ENCODE measurements at regions not wholly inside any gene's neighbourhood (a gene's known extent, or its start where the extent isn't known, plus 50 kb on each side); places are given as distances from the start of the nearest gene placed in this dataset.

DNA sequence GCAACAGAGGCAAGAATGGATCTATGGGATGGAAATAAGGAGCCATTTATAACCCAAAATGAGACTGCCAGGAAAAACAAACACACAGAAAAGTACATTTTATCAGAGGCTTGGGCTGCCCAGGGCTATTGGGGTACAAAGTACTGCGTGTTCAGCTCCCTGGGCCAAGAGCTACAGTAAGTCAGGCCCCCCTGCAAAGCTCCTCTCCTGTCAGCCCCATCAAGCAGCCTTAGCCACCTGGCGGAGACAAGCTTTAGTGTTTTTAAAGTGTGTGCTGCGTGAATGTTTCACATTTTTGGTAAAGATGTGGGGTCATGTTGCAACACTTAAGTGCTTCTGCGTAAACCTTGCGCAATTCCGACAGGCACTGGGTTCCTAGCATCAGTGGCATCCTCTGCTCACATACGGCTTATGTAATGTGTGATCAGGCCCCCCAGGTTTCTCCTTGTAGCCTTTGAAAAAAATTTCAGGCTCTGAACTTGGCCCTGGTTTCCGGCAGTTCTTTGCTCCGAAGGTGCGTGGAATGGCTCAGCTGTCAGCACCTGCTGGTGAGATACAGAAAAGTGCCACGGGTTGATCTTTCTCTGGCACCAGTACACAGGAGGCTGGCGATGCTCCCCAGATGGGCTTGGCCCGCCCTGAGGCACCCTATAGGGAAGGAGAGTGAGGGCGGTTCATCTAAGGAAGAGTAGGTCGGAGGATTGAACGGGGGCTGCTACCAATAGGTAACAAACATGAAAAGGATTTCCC is 198.7 kb upstream of the EEA1 start:
- no peak for DNase-seq (ENCODE audit: extremely low read depth, low read depth, low spot score)

DNA sequence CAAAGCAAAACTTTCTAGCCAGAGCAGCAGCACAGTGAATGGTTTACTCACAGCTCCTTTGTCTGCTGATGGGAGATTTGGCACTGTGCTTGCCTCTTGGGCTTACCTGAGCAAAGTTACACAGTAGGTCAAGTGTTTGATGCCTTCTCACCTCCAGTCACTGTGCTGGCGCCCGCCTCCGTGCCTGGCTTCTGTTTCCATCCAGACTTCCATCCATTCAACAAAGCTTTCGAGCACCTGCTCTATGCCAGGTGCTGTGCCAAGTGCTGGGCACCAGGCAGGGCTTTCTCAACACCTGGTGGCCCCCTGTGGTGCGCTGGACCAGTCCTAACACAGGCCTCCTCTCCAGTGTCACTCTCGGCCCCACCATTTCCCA is 199.2 kb upstream of the EEA1 start:
- no peak for DNase-seq (ENCODE audit: extremely low read depth, low read depth, low spot score)

DNA sequence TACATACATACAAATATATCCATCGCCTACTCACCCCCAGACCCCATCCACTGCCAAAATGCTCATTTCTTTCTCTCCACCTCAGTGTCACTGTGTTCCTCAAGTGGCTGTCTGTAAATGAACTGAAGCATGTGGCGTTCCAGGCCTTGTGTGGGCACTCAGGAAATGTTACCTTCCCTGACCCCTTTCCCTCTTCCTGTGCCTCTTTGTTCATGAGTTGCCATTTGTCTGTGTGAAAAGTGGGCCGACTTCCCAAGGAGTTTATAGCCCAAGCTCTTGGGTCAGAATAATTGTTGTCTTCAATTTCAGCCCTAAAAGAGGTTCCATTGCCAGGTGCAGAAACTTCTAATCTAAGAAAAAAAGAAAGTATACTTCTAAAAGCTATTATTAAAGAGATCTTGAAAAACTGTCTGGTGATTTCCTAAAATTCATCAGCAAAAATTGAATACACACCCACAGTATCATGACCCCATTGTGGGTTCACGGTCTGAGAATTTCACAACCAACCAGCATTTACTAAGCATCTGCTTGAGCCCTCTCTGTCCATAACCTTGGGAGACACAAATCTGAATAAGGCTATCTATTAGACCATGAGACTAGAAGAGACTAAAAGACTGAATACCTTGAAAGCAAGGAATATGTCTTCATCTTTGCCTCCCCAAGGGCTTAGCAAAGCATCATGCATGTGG is 201.4 kb upstream of the EEA1 start:
- DNase-seq (ENCODE audit: extremely low read depth, low read depth, low spot score): peak; percentile 52

DNA sequence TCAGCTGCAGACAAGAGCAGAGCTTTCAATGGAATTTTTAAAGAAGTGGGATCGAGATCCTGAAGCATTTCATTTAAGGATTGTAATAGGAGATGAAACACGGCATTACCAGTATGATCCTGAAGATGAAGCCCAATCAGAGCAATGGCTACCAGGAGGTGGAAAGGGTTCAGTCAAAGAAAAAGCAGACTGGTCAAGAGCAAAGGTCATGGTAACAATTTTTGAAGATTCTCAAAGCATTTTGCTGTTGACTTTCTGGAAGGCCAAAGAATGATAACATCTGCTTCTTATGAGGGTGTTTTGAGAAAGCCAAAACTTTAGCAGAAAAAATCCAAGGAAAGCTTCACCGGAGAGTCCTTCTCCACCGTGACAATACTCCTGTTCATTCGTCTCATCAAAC is 204.3 kb upstream of the EEA1 start:
- DNase-seq (ENCODE audit: extremely low read depth, low read depth, low spot score): no peak

DNA sequence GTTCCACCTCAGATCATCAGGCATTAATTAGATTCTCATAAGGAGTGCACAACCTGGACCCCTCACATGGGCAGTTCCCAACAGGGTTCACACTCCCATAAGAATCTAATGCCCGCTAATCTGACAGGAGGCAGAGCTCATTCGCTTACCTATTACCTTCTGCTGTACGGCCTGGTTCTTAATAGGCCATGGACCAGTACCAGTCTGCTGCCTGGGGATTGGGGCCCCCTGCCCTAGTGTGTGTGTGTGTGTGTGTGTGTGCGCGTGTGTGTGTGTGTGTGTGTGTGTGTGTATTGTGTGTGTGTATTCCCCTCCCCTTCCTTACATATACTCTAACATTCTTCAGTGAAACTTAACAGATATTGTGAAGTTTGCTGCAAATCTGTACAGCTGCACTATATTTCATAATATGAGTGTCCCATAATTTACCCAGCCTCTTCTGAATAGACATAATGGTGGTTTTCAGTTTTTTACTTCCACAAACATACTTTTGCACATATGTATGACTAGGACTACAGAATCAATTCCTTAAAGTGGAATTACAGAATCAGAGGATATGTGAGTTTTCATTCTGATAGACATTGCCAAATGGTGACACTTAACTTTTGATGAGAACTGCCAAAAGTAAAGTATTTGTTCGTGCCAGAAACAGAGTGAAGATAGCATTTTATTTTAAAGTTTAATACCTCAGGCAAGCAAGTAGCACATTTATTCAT is 205.2 kb upstream of the EEA1 start:
- no peak for DNase-seq (ENCODE audit: extremely low read depth, low read depth, low spot score)

DNA sequence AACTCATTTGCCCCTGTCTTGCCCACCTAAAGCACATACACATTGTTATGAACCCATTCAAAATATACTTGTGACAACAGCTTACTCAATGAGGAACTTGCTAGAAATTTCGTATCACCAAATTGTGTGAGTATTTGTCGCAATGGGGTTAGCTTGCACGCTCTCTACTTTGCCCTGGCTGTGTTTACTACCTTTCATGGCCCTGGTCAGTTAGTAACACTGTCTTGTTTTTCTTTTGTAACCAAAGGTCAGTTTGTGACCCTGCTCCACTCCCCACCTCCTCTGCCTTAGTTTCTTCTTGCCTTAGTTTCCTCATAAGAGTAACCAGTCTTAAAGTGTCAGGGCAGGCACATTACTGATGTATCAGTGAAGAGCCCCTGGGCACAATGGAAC is 205.8 kb upstream of the EEA1 start:
- no peak for DNase-seq (ENCODE audit: extremely low read depth, low read depth, low spot score)

DNA sequence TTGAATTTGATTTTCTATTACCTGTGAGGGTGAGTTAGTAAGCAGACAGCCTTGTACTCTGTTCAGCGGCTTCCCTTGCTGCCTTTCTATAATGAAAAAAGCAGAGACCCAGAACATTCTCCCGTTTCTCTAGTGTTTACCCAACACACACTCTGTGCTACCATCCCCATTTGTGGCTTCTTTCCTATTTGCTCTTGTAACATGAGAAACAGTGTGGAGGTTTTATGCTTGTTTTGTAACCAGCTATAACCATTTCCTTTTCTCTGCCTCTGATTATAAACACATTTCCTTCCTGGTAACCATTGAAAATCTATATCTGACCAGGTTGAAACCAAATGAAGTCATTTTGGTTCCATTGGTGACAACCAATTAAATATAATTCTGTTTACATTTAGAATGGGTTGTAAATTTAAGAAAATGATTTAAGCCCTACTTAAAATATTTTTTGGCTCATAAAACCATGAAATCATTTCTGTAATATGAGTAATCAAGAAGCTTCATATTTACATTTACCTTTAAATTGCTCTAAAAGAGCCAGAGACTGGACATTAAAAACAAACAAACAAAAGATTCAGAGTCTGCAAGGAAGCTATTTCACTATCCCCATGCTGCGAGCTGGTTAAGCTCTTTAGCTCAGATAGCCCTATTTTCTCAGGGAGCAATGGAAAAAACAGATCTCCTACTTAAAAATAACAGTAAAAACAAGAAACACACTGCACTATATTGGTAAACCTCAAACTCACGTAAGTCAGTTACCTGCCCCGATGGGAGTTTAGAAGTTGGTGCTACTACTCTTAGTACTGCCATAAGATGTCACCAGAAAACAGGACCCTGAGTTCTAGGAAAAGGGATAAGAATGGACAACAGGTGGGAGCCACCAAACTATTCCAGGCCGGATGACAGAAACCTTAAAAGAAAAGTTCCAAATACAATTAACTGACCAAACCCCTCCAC is 206.5 kb upstream of the EEA1 start:
- DNase-seq (ENCODE audit: extremely low read depth, low read depth, low spot score): peak; percentile 57

DNA sequence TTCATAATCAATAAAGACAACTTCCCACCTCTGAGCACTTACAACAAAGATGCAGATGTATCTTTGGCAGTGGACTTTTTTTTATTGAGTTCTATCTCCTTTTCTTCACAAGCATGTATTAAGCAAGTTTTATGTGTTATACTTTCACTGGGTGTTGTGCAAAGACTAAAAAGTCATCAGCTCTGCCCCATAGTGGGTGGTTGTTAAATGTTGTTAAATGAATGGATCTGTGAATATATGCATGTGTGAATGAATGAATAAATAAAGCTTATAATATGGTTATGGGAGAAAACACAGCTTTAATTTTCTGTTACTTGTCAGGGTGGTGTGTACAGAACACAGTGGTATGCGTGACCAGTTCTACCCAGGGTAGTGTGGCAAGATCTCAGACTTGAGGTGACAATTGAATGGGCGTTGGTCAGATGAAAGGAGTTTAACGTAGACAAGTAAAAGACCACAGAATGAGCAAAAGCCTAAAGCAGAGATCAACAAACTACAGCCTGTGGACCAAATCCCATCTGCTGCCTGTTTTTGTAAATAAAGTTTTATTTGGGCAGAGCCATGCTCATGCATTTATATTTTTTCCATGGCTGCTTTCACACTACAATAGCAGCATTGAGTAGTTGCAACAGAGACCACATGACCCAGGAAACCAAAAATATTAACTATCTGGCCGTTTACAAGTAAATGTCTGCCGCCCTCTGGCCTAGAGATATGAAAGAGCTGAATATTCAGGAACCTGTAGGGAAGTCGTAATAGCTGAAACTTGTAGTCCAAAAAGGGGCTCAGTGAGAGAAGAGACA is 207.4 kb upstream of the EEA1 start:
- no peak for DNase-seq (ENCODE audit: extremely low read depth, low read depth, low spot score)

DNA sequence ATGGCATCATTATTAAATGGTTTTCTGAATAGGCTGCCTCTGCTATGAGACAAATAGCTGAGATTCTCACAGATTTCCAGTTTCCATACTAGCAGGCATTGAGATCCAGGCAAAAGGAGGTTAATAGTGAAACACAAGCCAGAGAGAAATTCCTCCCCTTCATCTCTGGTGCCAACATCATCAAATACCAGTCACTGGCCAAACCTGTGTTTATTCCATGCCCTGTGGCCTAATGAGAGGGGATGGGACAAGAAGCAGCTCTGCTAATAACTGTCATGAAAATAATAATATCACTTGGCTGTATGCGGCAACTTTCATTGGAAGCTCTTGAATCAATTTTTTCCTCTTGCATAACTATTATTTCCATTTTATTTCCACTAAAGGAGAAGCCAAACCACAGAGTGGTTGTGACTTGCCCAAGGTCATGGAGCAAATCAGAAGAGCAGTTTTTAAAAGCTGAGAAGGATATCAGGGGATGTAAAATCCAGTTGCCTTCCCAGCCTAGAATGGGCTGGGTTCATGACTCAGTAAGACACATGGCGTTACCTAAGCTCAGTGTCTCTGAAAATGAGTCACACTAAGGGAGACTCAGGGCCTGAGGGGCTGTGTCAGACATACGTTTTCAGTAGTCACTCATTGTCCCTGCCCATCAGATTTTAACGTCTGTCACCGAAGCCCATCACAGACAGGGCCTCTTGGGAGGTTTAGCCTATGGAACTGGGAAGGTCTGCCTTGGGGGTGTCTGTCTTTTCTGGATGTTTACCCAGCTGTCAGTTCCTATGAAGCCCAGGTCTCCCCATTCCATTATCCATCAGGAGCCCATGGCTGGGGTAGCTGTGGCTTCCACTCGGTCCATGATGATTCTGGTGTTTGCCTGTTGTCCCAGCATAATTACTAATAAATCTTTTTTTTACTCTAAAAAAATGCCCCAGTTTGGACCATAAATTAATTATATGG is 208.8 kb upstream of the EEA1 start:
- DNase-seq (ENCODE audit: extremely low read depth, low read depth, low spot score): no peak

DNA sequence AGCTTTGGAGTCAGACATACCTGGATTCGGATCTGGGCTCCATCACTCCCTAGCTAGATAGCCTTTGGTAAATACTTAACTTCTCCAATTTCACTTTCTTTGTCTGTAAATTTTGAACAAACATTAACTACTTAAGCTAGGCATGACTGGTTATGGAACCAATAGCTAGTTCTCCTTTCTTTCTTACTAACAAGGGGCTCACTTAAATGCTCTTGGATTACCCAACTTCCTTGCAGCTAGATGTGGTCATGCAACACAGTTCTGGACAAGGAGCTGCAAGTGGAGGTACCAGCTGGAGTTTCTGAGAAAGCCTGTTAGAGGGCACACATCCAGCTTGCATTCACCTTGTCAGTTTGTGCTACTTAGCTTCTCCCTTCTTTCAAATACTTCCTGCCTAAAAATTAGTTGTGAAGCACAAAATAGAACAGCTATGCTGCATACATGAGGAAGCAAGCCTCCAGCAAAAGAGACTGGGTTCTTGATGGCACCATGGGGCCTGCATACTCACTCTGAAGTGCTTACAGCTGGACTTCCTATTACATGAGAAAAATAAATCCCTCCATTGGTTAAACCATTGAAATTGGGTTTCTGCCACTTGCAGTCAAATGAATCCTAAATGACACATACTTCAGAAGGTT is 210.1 kb upstream of the EEA1 start:
- no peak for DNase-seq (ENCODE audit: extremely low read depth, low read depth, low spot score)

DNA sequence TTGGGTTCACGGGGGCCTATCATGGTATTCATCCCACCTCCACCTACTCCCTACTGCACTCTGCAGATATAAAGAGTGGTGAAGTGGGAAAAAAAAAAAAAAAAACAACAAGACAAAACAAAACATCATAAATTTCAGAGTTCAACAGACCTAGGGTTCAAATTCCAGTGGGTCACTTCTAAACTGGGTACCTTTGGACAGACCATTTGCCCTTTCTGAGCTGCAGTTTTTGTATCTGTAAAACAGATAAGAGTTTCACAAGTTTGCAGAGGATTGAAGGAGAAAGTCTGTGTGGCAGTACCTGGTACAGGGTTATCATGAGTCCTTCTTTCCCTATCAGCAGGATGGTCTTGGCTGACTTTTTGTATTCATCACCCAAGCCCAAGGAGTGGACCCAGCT is 211.2 kb upstream of the EEA1 start:
- no peak for DNase-seq (ENCODE audit: extremely low read depth, low read depth, low spot score)

DNA sequence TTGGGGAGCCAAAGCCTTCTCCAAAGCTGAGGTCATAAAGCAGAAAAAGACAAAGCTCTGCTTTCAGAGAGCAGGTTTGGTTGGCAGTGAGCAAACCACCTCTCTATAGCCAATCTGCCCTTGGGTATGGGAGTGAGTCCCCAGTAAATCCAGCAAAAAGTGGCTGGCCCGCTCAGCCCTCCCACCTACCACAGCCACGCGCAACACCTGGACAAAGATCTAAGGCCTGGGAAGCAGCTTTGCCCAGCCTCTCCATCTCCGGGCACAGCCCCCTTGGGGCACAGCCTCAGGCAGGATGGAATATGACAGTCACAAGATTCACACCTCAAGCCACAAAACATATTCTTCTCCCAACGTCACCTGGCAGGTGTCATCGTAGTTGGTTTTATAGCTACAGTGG is 211.7 kb upstream of the EEA1 start:
- no peak for DNase-seq (ENCODE audit: extremely low read depth, low read depth, low spot score)

DNA sequence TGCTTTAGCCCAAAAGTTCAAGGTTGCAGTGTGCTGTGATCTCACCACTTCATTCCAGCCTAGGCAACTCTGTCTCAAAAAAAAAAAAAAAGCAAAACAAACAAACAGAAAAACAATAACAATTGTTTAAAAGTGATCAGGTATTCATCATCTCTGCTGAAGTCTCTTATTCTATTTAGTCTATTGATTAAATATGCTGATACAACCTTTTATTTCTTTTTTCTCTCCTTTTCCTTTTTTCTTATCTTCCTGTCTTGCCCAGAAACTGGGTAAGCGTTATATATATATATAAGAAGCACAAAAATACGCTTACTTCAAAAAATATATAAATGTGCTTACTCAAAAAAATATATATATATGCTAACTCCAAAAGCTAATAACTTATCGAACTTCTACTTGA is 213.8 kb upstream of the EEA1 start:
- no peak for DNase-seq (ENCODE audit: extremely low read depth, low read depth, low spot score)

DNA sequence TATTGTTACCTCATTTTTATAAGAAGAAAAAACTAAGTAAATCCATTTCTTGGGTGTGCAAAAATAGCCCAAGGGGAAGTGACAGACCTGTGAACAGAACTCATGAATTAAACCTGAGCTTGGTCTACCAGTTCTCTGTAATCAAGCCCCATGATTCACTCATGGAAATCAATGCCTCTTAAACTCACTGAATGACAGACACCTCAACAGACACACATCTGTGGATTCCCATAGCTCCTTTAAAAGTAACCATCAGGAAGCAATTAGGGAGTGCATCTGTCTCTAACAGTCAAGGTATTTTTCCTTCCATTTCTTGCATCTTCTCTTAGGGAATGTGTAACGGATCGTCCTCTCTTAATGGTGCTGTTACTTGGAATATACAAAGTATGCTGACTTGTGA is 215.0 kb upstream of the EEA1 start:
- no peak for DNase-seq (ENCODE audit: extremely low read depth, low read depth, low spot score)

DNA sequence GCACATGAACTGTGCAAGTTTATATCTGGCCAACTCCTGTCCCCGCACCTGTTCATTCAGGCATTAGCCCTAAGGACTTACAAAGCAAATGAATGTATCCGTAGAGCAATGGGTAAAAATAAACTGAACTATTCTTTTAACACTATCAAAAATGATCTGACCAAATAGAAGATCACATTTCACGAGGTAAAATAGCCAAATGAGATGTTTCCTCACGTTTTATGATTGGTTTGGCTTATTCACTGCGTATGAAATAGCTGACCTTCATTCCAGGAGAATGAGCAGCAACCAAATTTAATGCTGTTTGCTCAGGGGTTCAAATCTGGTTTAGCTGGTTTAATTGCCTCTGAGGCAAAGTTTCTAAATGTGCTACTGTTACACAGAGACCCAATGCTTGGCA is 216.0 kb upstream of the EEA1 start:
- DNase-seq (ENCODE audit: extremely low read depth, low read depth, low spot score): no peak

DNA sequence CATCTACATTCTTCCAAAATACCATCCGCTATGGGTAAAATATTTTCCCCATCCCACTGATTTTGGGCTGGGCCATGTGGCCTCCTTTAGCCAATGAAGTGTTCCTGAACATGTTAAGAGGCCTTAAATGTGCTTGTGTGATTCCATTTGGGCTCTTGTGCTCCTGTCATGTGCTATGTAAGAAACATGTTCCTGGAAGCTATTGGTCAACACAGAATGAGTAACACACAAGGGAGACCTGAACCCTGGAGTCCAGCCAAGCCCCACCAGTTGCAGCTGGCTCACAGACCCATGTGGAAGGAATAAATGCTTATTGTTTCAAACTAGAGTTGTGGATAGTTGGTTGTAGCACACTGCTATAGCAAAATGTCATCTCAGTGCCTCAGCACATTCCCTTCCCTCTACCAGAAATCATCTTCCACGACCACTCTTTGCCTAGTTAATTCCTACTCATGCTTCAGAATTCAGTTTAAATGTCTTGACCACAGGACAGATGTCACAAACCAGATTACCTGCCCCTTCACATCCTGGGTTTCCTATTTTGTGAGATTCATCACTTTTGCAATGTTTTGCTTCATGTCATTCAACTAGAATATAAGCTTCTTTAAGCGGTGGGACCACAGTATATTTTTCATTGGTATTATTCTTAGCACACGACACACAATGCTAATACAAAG is 217.3 kb upstream of the EEA1 start:
- no peak for DNase-seq (ENCODE audit: extremely low read depth, low read depth, low spot score)

DNA sequence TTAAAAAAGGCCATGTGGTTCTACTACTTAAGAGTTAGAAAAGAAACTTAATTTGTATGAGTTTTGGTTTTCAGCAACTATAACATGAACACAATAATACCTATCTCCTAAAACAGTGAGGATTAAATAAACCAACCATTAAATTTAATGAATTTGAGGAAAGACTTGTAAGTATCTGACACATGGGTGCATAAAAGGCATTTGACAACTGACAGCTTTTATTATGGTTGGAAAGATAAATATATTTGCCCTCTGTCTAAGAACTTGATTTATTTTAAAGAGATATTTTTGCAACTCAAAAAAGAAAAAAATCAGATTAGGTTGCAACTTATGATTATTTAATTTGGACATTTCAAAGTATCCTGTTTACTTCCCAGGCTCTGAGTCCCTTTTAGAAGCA is 217.9 kb upstream of the EEA1 start:
- DNase-seq (ENCODE audit: extremely low read depth, low read depth, low spot score): no peak

DNA sequence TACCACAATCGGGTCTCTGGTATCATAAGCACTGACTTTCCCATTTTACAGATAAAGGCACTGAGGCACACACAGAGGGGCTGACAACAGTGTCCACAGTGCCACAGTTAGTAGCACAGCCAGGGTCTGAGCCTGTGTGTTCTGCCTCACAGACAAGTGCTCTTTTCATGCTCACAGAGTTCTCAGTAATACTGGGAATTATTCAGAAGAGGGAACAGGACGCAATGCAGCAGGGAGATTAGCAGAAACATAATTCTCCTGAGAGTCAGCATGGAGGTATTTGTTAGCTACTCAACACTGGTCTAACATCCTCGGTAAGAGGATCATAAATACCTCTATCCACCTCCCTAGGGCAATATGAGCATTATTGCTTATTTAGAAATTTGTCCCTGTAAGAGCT is 219.3 kb upstream of the EEA1 start:
- DNase-seq (ENCODE audit: extremely low read depth, low read depth, low spot score): no peak
